Rectal smooth muscle tissue (tissue), 1 donor: ENCODE measurements at regions not wholly inside any gene's neighbourhood (a gene's known extent, or its start where the extent isn't known, plus 50 kb on each side); places are given as distances from the start of the nearest gene placed in this dataset.

ENCODE experiments used
- H3K27ac ChIP-seq: one replicate; pipeline ENCODE4 v1.7.0; 2013; ENCODE audit warnings: low read depth, low read length, inconsistent platforms
- H3K27me3 ChIP-seq: one replicate; pipeline ENCODE4 v1.7.0; 2013; ENCODE audit warnings: low read length; ENCODE audit not compliant: control insufficient read depth, insufficient read depth
- H3K36me3 ChIP-seq: one replicate; pipeline ENCODE4 v1.7.0; 2013; ENCODE audit warnings: low read length; ENCODE audit not compliant: control insufficient read depth, insufficient read depth
- H3K4me1 ChIP-seq: one replicate; pipeline ENCODE4 v1.7.0; 2013; ENCODE audit warnings: low read length; ENCODE audit not compliant: control insufficient read depth, insufficient read depth
- H3K4me3 ChIP-seq: one replicate; pipeline ENCODE4 v1.7.0; 2013; ENCODE audit warnings: low read length
- H3K9ac ChIP-seq: one replicate; pipeline ENCODE4 v1.7.0; 2013; ENCODE audit warnings: low read length

- H3K4me3 ChIP-seq = no peak overlapping the region
- H3K9ac ChIP-seq = no peak overlapping the region
- no peaks in the 10 kb centered on the region for H3K27me3 ChIP-seq
- H3K27ac ChIP-seq = no peak overlapping the region
- H3K36me3 ChIP-seq = no peaks in the 10 kb centered on the region
- no peaks in the 10 kb centered on the region for H3K4me1 ChIP-seq
Measured at GRCh38 chr1:96472471-96472870, 249.1 kb upstream of the PTBP2 start.

- Histone ChIP-seq H3K4me1 (no peaks in the 10 kb centered on the region), H3K9ac (no peak overlapping the region), H3K27ac (no peak overlapping the region), H3K4me3 (no peak overlapping the region), H3K36me3 (no peaks in the 10 kb centered on the region), H3K27me3 (no peaks in the 10 kb centered on the region)
Measured at GRCh38 chr1:96473791-96474434, 247.7 kb upstream of the PTBP2 start.

- H3K4me1 ChIP-seq = no peaks in the 10 kb centered on the region
- H3K27me3 ChIP-seq = no peaks in the 10 kb centered on the region
- H3K36me3 ChIP-seq = no peaks in the 10 kb centered on the region
- no peak overlapping the region for H3K27ac ChIP-seq
- no peak overlapping the region for H3K9ac ChIP-seq
- H3K4me3 ChIP-seq = no peak overlapping the region
Measured at GRCh38 chr1:96474985-96475743, 246.4 kb upstream of the PTBP2 start.

- Histone ChIP-seq H3K4me1 (no peaks in the 10 kb centered on the region), H3K27ac (no peak overlapping the region), H3K36me3 (no peaks in the 10 kb centered on the region), H3K27me3 (no peaks in the 10 kb centered on the region), H3K4me3 (no peak overlapping the region), H3K9ac (no peak overlapping the region)
Measured at GRCh38 chr1:96475903-96476302, 245.7 kb upstream of the PTBP2 start.

GRCh38 chr1:96478228-96478627 is 243.4 kb upstream of the PTBP2 start:
- no peaks in the 10 kb centered on the region for H3K27me3 ChIP-seq
- H3K36me3 ChIP-seq = no peaks in the 10 kb centered on the region
- no peak overlapping the region for H3K4me3 ChIP-seq
- H3K9ac ChIP-seq = no peak overlapping the region
- no peaks in the 10 kb centered on the region for H3K4me1 ChIP-seq
- no peak overlapping the region for H3K27ac ChIP-seq

GRCh38 chr1:96481409-96481808 is 240.2 kb upstream of the PTBP2 start:
- Histone ChIP-seq H3K4me1 (peaks cover 3% of the 10 kb centered on the region), H3K27ac (peak overlapping the region; percentile 34), H3K9ac (no peak overlapping the region), H3K4me3 (no peak overlapping the region), H3K27me3 (no peaks in the 10 kb centered on the region), H3K36me3 (no peaks in the 10 kb centered on the region)

- Histone ChIP-seq H3K9ac (no peak overlapping the region), H3K27ac (peak overlapping the region; percentile 81), H3K27me3 (no peaks in the 10 kb centered on the region), H3K4me1 (peaks cover 5% of the 10 kb centered on the region), H3K36me3 (no peaks in the 10 kb centered on the region), H3K4me3 (peak overlapping the region; percentile 24)
Measured at GRCh38 chr1:96482616-96483015, 239.0 kb upstream of the PTBP2 start.

GRCh38 chr1:96487394-96487793 is 234.2 kb upstream of the PTBP2 start:
- Histone ChIP-seq H3K27ac (peak overlapping the region; percentile 77), H3K27me3 (no peaks in the 10 kb centered on the region), H3K9ac (no peak overlapping the region), H3K4me1 (peaks cover 10% of the 10 kb centered on the region), H3K4me3 (no peak overlapping the region), H3K36me3 (no peaks in the 10 kb centered on the region)

- Histone ChIP-seq H3K27ac (peak overlapping the region; percentile 77), H3K27me3 (no peaks in the 10 kb centered on the region), H3K4me3 (no peak overlapping the region), H3K9ac (no peak overlapping the region), H3K36me3 (no peaks in the 10 kb centered on the region), H3K4me1 (peaks cover 10% of the 10 kb centered on the region)
Measured at GRCh38 chr1:96487971-96488370, 233.6 kb upstream of the PTBP2 start.

GRCh38 chr1:96488777-96489176 is 232.8 kb upstream of the PTBP2 start:
- Histone ChIP-seq H3K36me3 (no peaks in the 10 kb centered on the region), H3K27ac (no peak overlapping the region), H3K4me3 (no peak overlapping the region), H3K9ac (no peak overlapping the region), H3K27me3 (no peaks in the 10 kb centered on the region), H3K4me1 (peaks cover 10% of the 10 kb centered on the region)

GRCh38 chr1:96492236-96492635 is 229.3 kb upstream of the PTBP2 start:
- H3K27ac ChIP-seq = no peak overlapping the region
- no peaks in the 10 kb centered on the region for H3K27me3 ChIP-seq
- peaks cover 6% of the 10 kb centered on the region for H3K4me1 ChIP-seq
- no peak overlapping the region for H3K9ac ChIP-seq
- no peak overlapping the region for H3K4me3 ChIP-seq
- no peaks in the 10 kb centered on the region for H3K36me3 ChIP-seq

GRCh38 chr1:96498744-96499340 is 222.7 kb upstream of the PTBP2 start:
- Histone ChIP-seq H3K4me1 (no peaks in the 10 kb centered on the region), H3K4me3 (no peak overlapping the region), H3K36me3 (no peaks in the 10 kb centered on the region), H3K9ac (no peak overlapping the region), H3K27ac (no peak overlapping the region), H3K27me3 (no peaks in the 10 kb centered on the region)
